DOHH2 (cell line): ENCODE measurements at regions not wholly inside any gene's neighbourhood (a gene's known extent, or its start where the extent isn't known, plus 50 kb on each side); places are given as distances from the start of the nearest gene placed in this dataset.

Experiments
- EZH2phosphoT487 ChIP-seq: fragments of 200-600 bp; sonication (generic); IDR thresholded peaks from 2 replicates; pipeline ENCODE4 v1.6.1; 2017; ENCODE audit warnings: borderline replicate concordance, mild to moderate bottlenecking, antibody characterized with exemption, low read length, moderate library complexity, mixed read lengths
- TF ChIP-seq, protein P1 (sequence below): fragments of 200-600 bp; sonication (generic); IDR thresholded peaks from one replicate; pipeline ENCODE4 v1.5.1; 2014; ENCODE audit warnings: antibody characterized with exemption, mild to moderate bottlenecking, low read depth, low read length; ENCODE audit not compliant: poor library complexity, severe bottlenecking

- TF ChIP-seq, protein P1, sequence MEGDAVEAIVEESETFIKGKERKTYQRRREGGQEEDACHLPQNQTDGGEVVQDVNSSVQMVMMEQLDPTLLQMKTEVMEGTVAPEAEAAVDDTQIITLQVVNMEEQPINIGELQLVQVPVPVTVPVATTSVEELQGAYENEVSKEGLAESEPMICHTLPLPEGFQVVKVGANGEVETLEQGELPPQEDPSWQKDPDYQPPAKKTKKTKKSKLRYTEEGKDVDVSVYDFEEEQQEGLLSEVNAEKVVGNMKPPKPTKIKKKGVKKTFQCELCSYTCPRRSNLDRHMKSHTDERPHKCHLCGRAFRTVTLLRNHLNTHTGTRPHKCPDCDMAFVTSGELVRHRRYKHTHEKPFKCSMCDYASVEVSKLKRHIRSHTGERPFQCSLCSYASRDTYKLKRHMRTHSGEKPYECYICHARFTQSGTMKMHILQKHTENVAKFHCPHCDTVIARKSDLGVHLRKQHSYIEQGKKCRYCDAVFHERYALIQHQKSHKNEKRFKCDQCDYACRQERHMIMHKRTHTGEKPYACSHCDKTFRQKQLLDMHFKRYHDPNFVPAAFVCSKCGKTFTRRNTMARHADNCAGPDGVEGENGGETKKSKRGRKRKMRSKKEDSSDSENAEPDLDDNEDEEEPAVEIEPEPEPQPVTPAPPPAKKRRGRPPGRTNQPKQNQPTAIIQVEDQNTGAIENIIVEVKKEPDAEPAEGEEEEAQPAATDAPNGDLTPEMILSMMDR = no peak
- TF ChIP-seq EZH2phosphoT487 = no peak
Observed at GRCh38 chr9:135280666-135281065, 193.2 kb downstream of the OLFM1 start.
